ENCODE measurements at regions not wholly inside any gene's neighbourhood (a gene's known extent, or its start where the extent isn't known, plus 50 kb on each side); places are given as distances from the start of the nearest gene placed in this dataset.

- DNase-seq, result no peak
Measured at GRCh38 chr4:32798471-32799159, 2078.4 kb downstream of the PCDH7 start.

- DNase-seq, result no peak
Measured at GRCh38 chr4:32824336-32824735, 2104.2 kb downstream of the PCDH7 start.

GRCh38 chr4:32826169-32826568 is 2106.0 kb downstream of the PCDH7 start:
- DNase-seq, result no peak

GRCh38 chr4:32830160-32830559 is 2110.0 kb downstream of the PCDH7 start:
- no peak for DNase-seq

GRCh38 chr4:32831104-32831503 is 2110.9 kb downstream of the PCDH7 start:
- DNase-seq, result no peak

GRCh38 chr4:32840461-32841189 is 2120.5 kb downstream of the PCDH7 start:
- DNase-seq, result no peak

GRCh38 chr4:32841217-32841616 is 2121.0 kb downstream of the PCDH7 start:
- no peak for DNase-seq

GRCh38 chr4:32847461-32847860 is 2127.3 kb downstream of the PCDH7 start:
- DNase-seq, result no peak

GRCh38 chr4:32855622-32856021 is 2135.5 kb downstream of the PCDH7 start:
- DNase-seq, result no peak

- no peak for DNase-seq
Measured at GRCh38 chr4:32858361-32858760, 2138.2 kb downstream of the PCDH7 start.

GRCh38 chr4:32858971-32859370 is 2138.8 kb downstream of the PCDH7 start:
- no peak for DNase-seq

- no peak for DNase-seq
Measured at GRCh38 chr4:32864713-32865351, 2144.7 kb downstream of the PCDH7 start.

- no peak for DNase-seq
Measured at GRCh38 chr4:32876546-32876945, 2156.4 kb downstream of the PCDH7 start.

GRCh38 chr4:32879913-32880312 is 2159.7 kb downstream of the PCDH7 start:
- DNase-seq, result no peak

GRCh38 chr4:32884198-32884597 is 2164.0 kb downstream of the PCDH7 start:
- no peak for DNase-seq

- no peak for DNase-seq
Measured at GRCh38 chr4:32890398-32890797, 2170.2 kb downstream of the PCDH7 start.

- DNase-seq, result no peak
Measured at GRCh38 chr4:32909053-32909452, 2188.9 kb downstream of the PCDH7 start.

GRCh38 chr4:32909736-32910135 is 2189.6 kb downstream of the PCDH7 start:
- no peak for DNase-seq

GRCh38 chr4:32917586-32917985 is 2197.4 kb downstream of the PCDH7 start:
- no peak for DNase-seq

- DNase-seq, result no peak
Measured at GRCh38 chr4:32929796-32930699, 2209.9 kb downstream of the PCDH7 start.

GRCh38 chr4:32930700-32931099 is 2210.5 kb downstream of the PCDH7 start:
- DNase-seq, result no peak

GRCh38 chr4:32931475-32931874 is 2211.3 kb downstream of the PCDH7 start:
- no peak for DNase-seq

- no peak for DNase-seq
Measured at GRCh38 chr4:32932156-32932555, 2212.0 kb downstream of the PCDH7 start.

Measured in stimulated activated CD8-positive, alpha-beta memory T cell treated with anti-CD3 and anti-CD28 coated beads, Interleukin-4, amount 100 ng/mL, for 48 hours (primary cell).